Frontal cortex (tissue), 3 donors: ENCODE measurements at regions not wholly inside any gene's neighbourhood (a gene's known extent, or its start where the extent isn't known, plus 50 kb on each side); places are given as distances from the start of the nearest gene placed in this dataset.
"Not testable (repeated sequence)": the region's sequence is repeated elsewhere in the genome, so short reads cannot be mapped to it uniquely, and the experiment has no call there.

ENCODE experiments used
- DNase-seq, 2 donors: peaks; one replicate each; pipeline ENCODE4 v3.0.0; 2012; ENCODE audit warnings: low spot score in 2 of 2
- FAIRE-seq: peaks from 2 replicates; lab custom pipeline; 2012; peaks lifted over from hg19 to GRCh38; lab: Jason Lieb, UNC
- donor health status: control.
- donor health status: control.
- donor health status: control.

GRCh38 chr10:52578871-52579405, 193.6 kb downstream of the MBL2 start:
- DNase-seq (no peak), FAIRE-seq (no peak)

- DNase-seq, FAIRE-seq: not testable (repeated sequence)
These were observed 190.9 kb downstream of the MBL2 start for GRCh38 chr10:52581636-52582035.

GRCh38 chr10:52583336-52583735, 189.2 kb downstream of the MBL2 start:
- DNase-seq (no peak), FAIRE-seq (no peak)

GRCh38 chr10:52586710-52587109, 185.9 kb downstream of the MBL2 start:
- no peak for DNase-seq
- FAIRE-seq = no peak

- DNase-seq = no peak
- FAIRE-seq = no peak
These were observed 175.3 kb downstream of the MBL2 start for GRCh38 chr10:52597189-52597863.

GRCh38 chr10:52598936-52599335, 173.6 kb downstream of the MBL2 start:
- FAIRE-seq (no peak), DNase-seq (no peak)

- DNase-seq (no peak), FAIRE-seq (no peak)
These were observed 172.9 kb downstream of the MBL2 start for GRCh38 chr10:52599551-52600200.

- FAIRE-seq, DNase-seq: not testable (repeated sequence)
These were observed 168.5 kb downstream of the MBL2 start for GRCh38 chr10:52604131-52604530.

- DNase-seq = no peak
- FAIRE-seq = no peak
These were observed 163.5 kb downstream of the MBL2 start for GRCh38 chr10:52609071-52609470.

GRCh38 chr10:52609626-52610240, 162.9 kb downstream of the MBL2 start:
- DNase-seq (no peak), FAIRE-seq (no peak)

GRCh38 chr10:52615331-52615730, 157.3 kb downstream of the MBL2 start:
- no peak for DNase-seq
- FAIRE-seq = no peak

- FAIRE-seq = no peak
- DNase-seq = no peak
These were observed 156.7 kb downstream of the MBL2 start for GRCh38 chr10:52615756-52616394.

GRCh38 chr10:52616395-52616764, 156.2 kb downstream of the MBL2 start:
- no peak for FAIRE-seq
- no peak for DNase-seq

- DNase-seq (no peak), FAIRE-seq (no peak)
These were observed 155.2 kb downstream of the MBL2 start for GRCh38 chr10:52617346-52617745.

GRCh38 chr10:52619052-52619451, 153.5 kb downstream of the MBL2 start:
- DNase-seq (no peak), FAIRE-seq (no peak)

GRCh38 chr10:52621635-52622079, 150.9 kb downstream of the MBL2 start:
- DNase-seq (no peak), FAIRE-seq (no peak)

- DNase-seq (no peak), FAIRE-seq (no peak)
These were observed 148.8 kb downstream of the MBL2 start for GRCh38 chr10:52623761-52624160.

GRCh38 chr10:52627279-52627678, 145.3 kb downstream of the MBL2 start:
- peak; percentile 33 for FAIRE-seq
- DNase-seq = no peak

GRCh38 chr10:52631146-52631545, 141.4 kb downstream of the MBL2 start:
- FAIRE-seq = no peak
- no peak for DNase-seq

GRCh38 chr10:52631648-52632047, 140.9 kb downstream of the MBL2 start:
- FAIRE-seq = no peak
- DNase-seq = no peak

GRCh38 chr10:52632591-52632990, 140.0 kb downstream of the MBL2 start:
- DNase-seq = no peak
- FAIRE-seq = no peak
